ENCODE measurements at regions not wholly inside any gene's neighbourhood (a gene's known extent, or its start where the extent isn't known, plus 50 kb on each side); places are given as distances from the start of the nearest gene placed in this dataset.

DNA sequence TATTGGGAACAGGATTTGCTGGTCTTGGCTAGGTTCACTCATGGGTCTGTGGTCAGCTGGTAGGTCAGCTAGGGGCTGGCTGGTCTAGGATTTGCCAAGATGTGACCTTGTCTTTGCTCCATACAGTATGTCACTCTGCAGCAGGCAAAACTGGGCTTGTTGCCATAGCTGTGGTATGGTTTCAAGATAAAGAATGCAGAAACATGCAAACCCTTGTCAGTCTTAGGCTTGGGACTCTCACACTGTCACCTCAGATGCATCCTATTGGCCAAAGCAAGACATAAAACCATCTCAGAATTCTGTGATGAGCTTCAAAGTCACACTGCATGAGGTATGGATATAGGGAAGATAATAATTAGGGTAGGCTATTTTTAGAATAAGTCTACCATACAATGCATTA, 66.6 kb upstream of the TBC1D5 start:
- TF ChIP-seq, protein P1, sequence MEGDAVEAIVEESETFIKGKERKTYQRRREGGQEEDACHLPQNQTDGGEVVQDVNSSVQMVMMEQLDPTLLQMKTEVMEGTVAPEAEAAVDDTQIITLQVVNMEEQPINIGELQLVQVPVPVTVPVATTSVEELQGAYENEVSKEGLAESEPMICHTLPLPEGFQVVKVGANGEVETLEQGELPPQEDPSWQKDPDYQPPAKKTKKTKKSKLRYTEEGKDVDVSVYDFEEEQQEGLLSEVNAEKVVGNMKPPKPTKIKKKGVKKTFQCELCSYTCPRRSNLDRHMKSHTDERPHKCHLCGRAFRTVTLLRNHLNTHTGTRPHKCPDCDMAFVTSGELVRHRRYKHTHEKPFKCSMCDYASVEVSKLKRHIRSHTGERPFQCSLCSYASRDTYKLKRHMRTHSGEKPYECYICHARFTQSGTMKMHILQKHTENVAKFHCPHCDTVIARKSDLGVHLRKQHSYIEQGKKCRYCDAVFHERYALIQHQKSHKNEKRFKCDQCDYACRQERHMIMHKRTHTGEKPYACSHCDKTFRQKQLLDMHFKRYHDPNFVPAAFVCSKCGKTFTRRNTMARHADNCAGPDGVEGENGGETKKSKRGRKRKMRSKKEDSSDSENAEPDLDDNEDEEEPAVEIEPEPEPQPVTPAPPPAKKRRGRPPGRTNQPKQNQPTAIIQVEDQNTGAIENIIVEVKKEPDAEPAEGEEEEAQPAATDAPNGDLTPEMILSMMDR (conservative IDR thresholded peaks at IDR 0.05; ENCODE audit: low read depth in 2 of 2), result no peak
- TF ChIP-seq, protein P2, sequence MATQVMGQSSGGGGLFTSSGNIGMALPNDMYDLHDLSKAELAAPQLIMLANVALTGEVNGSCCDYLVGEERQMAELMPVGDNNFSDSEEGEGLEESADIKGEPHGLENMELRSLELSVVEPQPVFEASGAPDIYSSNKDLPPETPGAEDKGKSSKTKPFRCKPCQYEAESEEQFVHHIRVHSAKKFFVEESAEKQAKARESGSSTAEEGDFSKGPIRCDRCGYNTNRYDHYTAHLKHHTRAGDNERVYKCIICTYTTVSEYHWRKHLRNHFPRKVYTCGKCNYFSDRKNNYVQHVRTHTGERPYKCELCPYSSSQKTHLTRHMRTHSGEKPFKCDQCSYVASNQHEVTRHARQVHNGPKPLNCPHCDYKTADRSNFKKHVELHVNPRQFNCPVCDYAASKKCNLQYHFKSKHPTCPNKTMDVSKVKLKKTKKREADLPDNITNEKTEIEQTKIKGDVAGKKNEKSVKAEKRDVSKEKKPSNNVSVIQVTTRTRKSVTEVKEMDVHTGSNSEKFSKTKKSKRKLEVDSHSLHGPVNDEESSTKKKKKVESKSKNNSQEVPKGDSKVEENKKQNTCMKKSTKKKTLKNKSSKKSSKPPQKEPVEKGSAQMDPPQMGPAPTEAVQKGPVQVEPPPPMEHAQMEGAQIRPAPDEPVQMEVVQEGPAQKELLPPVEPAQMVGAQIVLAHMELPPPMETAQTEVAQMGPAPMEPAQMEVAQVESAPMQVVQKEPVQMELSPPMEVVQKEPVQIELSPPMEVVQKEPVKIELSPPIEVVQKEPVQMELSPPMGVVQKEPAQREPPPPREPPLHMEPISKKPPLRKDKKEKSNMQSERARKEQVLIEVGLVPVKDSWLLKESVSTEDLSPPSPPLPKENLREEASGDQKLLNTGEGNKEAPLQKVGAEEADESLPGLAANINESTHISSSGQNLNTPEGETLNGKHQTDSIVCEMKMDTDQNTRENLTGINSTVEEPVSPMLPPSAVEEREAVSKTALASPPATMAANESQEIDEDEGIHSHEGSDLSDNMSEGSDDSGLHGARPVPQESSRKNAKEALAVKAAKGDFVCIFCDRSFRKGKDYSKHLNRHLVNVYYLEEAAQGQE (IDR thresholded peaks at IDR 0.05; ENCODE audit: unreplicated experiment), result no peak
